GM12873 (cell line): ENCODE measurements at regions not wholly inside any gene's neighbourhood (a gene's known extent, or its start where the extent isn't known, plus 50 kb on each side); places are given as distances from the start of the nearest gene placed in this dataset.

Experiments
- TF ChIP-seq, protein P1 (sequence below): IDR thresholded peaks from 2 replicates; pipeline ENCODE4 v1.5.1; 2012; ENCODE audit warnings: low read depth, mild to moderate bottlenecking, moderate library complexity, low read length, control low read depth; ENCODE audit not compliant: insufficient read depth; ENCODE audit errors: missing control alignments

DNA sequence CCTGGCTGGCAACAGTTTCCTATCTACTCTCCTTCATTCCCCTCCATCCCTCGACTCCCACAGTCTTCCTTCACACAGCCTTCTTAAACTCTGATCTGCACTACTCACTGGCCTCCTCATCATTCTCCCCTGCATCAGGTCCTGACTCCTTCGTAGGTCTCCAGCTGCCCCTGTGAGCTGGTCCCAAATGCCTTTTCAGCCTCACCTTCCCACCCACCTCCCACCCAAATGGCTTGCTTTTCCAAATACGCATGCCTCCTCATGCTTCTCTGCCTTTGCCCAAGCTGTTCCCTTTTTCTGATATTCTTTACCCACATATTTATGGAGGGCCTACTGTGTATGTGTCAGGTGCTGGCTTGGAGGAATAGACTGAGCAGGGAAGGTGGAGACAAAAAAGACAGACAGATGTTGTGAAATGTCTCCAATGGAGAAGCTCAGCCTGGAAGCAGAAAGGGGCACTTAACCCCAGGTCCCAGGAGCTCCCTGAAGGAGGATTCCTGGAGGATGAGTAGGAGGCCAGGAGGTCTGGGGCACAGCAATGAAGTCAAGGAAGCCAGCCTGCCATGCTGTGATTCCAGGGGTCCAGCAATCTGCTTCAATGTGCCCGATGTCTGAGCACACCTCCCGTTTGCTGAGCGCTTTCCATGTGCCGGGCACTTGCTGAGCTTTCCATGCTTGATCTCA lies 252.2 kb downstream of the SHQ1 start:
- TF ChIP-seq, protein P1, sequence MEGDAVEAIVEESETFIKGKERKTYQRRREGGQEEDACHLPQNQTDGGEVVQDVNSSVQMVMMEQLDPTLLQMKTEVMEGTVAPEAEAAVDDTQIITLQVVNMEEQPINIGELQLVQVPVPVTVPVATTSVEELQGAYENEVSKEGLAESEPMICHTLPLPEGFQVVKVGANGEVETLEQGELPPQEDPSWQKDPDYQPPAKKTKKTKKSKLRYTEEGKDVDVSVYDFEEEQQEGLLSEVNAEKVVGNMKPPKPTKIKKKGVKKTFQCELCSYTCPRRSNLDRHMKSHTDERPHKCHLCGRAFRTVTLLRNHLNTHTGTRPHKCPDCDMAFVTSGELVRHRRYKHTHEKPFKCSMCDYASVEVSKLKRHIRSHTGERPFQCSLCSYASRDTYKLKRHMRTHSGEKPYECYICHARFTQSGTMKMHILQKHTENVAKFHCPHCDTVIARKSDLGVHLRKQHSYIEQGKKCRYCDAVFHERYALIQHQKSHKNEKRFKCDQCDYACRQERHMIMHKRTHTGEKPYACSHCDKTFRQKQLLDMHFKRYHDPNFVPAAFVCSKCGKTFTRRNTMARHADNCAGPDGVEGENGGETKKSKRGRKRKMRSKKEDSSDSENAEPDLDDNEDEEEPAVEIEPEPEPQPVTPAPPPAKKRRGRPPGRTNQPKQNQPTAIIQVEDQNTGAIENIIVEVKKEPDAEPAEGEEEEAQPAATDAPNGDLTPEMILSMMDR, result no peak

DNA sequence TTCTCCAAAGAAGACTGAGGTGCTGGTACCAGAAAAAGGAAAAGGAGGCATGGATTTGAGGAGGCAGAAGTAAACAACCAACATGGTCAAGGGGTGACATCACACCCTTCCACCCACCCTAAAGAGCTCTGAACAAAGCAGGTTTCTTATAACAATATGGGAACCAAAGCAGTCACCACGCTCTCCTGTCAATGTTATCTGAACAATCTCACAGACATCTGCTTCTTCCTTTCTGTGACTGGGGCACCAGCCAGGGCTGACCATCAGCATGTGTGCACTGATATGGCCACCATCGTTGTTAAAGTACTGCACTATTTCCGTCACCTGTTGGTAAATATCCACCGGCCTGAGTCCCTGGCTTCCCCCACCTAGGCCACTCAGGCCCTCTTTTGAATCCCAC lies 252.9 kb downstream of the SHQ1 start:
- TF ChIP-seq, protein P1, result no peak

DNA sequence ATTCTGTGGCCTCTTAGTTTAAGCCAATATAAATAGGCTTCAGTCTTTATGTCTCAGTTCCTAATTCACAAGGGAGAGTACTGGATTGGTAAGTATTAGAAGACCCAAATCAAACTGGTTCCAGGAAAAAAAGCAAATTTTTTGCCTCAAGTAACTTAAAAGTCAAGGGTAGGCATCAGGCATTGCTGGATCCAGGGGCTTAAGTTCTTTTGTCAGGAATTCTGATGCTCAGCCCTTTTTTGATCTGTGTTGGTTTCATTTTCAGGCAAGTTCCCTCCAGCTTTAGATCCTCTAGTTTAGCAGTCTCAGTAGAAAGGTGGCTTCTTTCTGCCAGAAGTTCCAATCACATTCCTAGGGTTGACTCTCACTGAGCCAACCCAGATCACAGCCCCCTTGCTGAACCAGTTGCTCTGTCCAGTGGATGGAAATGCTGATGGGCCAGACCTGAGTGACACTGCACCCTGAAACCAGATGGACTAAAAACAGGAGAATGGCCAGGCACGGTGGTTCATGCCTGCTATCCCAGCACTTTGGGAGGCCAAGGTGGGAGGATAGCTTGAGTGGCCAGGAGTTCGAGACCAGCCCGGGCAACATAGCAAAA lies 253.5 kb downstream of the SHQ1 start:
- TF ChIP-seq, protein P1, result no peak

DNA sequence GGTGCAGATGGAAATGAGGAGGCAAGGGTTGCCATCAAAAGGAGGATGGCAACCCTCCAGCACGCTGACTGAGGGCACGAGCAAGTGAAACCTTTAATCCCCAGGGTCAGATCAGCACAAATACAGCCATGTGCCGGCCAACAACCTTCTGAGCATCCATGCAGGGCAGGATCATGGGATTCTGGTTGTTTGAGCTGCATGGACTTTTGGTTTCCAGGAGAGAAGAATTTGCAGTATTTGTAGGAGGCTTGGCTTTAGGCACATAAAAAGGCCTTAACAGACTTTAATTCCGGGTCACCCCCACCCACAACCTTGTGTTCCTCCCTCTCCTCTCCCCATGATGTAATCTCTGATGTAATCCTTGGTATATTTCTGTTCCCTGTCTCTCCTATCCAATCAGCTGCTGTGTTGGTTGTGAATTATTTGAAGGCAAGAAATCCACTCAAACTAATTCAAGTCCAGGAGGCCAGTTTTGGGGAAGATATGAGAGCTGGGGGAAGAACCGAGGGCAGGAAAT lies 254.3 kb downstream of the SHQ1 start:
- TF ChIP-seq, protein P1, result no peak

DNA sequence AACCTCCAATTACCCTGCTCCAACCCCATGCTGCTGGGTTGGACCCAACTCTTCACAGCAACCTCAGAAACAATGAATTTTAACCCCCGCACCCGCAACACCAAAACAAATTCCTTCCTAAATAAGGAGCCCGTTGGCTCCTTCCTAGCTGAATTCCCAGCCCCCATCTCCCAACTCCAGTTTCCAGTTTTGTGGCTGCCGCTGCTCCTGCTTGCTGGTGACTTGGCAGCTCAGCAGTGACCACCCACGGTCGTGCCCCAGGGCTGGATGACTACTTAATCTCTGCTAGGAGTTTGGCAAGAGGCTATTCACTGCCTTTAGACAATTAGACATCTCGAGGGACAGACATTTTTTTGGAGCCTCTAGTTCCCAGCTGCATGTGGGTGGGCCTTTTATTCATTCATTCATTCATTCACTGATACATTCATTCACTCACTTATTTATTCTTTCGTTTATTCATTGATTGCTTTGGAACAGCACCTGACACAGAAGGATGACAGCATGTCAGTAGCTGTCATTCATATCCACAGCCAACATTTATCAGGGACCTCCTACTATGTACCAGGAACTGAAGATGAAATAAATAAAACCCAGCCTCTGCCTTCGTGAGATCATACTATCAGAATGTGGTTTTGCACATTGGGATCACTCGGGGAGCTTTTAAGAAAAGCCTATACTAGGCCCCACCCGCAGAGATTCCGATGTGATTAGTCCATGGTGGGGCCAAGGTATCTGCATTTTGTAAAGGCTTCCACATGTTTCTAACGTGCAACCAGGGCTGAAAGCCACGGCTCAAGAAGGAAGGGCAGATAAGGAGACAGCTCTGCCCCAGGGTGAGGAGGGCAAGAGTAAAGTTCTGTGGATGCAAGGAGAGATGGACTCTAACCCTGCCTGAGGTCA lies 256.5 kb downstream of the SHQ1 start:
- TF ChIP-seq, protein P1, result no peak

DNA sequence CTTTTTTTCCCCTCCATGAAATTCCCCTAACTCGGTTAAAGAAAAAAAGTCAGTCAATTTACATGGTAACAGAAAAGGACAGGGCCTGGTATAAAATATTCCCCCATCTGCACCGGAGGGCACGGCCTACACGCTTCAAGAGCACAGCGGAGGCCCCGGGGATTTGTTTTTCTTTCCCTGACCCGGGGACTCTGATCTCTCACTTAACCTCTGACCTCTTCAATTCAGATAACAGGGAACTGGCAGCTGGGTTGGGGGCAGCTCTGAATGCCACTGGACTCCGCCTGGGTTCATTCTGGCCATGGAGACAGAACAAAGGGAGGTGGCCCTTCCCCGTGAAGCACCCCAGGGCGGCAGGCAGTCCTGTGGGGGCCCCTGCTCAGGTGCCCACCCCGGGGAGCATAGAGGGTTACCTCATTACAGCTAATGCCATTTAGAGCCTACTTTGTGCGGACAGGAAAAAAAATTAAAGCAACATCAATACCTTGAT lies 257.5 kb downstream of the SHQ1 start:
- TF ChIP-seq, protein P1, result no peak

DNA sequence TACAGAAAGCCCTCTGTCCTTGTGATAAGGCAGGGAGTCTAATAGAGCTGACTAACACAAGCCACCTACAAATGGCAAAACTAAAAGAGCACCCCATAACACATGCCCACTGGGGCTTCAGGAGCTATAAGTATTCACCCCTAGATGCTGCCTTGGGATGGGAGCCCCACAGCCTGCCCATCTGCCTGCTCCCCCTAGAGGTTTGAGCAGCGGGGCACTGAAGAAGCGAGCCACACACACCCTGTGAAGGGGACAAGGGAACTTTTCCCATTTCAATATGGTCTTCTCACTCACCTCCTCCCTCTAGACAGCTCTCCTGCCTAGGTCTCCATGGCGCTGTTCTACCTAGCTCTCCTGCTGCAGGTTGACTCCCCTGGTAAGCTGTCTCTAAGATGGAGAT lies 261.0 kb downstream of the SHQ1 start:
- TF ChIP-seq, protein P1, result peak; percentile 24
